A673 (cell line): ENCODE measurements at regions not wholly inside any gene's neighbourhood (a gene's known extent, or its start where the extent isn't known, plus 50 kb on each side); places are given as distances from the start of the nearest gene placed in this dataset.

ENCODE experiments used
- BruUV-seq: library from RNA; stranded (reverse); fragments of 400-500 nt; replicated peaks from 2 replicates; lab custom pipeline; 2021; lab: Mats Ljungman, UMichigan
- CTCF ChIA-PET: fragments of 300-600 bp; sonication (Branson Sonifier 250); formaldehyde crosslinking; loops from one replicate; lab custom pipeline; 2022; ENCODE audit warnings: antibody characterized with exemption; lab: Charles Lee
- POLR2A ChIA-PET: fragments of 300-600 bp; sonication (Branson Sonifier 250); formaldehyde crosslinking; loops from one replicate; lab custom pipeline; 2022; ENCODE audit warnings: antibody characterized with exemption; ENCODE audit not compliant: low non-redundant PET; lab: Charles Lee
- DNase-seq: peaks from one replicate; pipeline ENCODE4 v3.0.0-alpha.2; 2015; ENCODE audit warnings: low spot score
- H3K27ac ChIP-seq: fragments of 200-600 bp; sonication (generic); 2 replicates; pipeline ENCODE4 v1.5.1; 2016; ENCODE audit warnings: mixed run types, low read depth, mild to moderate bottlenecking, mixed read lengths, antibody characterized with exemption, low read length; ENCODE audit not compliant: poor library complexity, severe bottlenecking
- H3K27me3 ChIP-seq: fragments of 200-600 bp; sonication (generic); replicated peaks from 2 replicates; pipeline ENCODE4 v1.6.1; 2017; ENCODE audit warnings: mixed run types, low read depth, mild to moderate bottlenecking, mixed read lengths, antibody characterized with exemption, low read length; ENCODE audit not compliant: insufficient read depth, poor library complexity
- H3K36me3 ChIP-seq: fragments of 200-600 bp; sonication (generic); 2 replicates; pipeline ENCODE4 v1.6.1; 2016; ENCODE audit warnings: mixed run types, mild to moderate bottlenecking, mixed read lengths, antibody characterized with exemption, low read length; ENCODE audit not compliant: insufficient read depth, poor library complexity, severe bottlenecking
- H3K4me1 ChIP-seq: fragments of 200-600 bp; sonication (generic); 2 replicates; pipeline ENCODE4 v1.6.1; 2017; ENCODE audit warnings: mixed run types, mild to moderate bottlenecking, mixed read lengths, antibody characterized with exemption, low read length; ENCODE audit not compliant: insufficient read depth, poor library complexity, severe bottlenecking
- H3K4me3 ChIP-seq: fragments of 200-600 bp; sonication (generic); 2 replicates; pipeline ENCODE4 v1.5.1; 2016; ENCODE audit warnings: low read depth, mixed run types, mild to moderate bottlenecking, mixed read lengths, low read length; ENCODE audit not compliant: poor library complexity, severe bottlenecking
- H3K9me3 ChIP-seq: fragments of 200-600 bp; sonication (generic); 2 replicates; pipeline ENCODE4 v1.6.1; 2016; ENCODE audit warnings: mixed run types, low read depth, mild to moderate bottlenecking, mixed read lengths, antibody characterized with exemption, low read length; ENCODE audit not compliant: poor library complexity, severe bottlenecking
- CTCF ChIP-seq: fragments of 300-800, 200-600 bp; sonication (generic); conservative IDR thresholded peaks from 2 replicates; pipeline ENCODE4 v1.5.1; 2017; ENCODE audit warnings: low read depth, mild to moderate bottlenecking, antibody characterized with exemption, low read length, moderate library complexity, mixed read lengths
- EZH2 ChIP-seq: fragments of 200-600 bp; sonication (generic); IDR thresholded peaks from 2 replicates; pipeline ENCODE4 v1.6.1; 2017; ENCODE audit warnings: borderline replicate concordance, low read depth, mild to moderate bottlenecking, mixed read lengths, antibody characterized with exemption, low read length; ENCODE audit not compliant: poor library complexity, severe bottlenecking
- intact Hi-C: fragments of 100-400 bp; cut with micrococcal nuclease; formaldehyde crosslinking; loops from one replicate; pipeline ENCODE4 v1.10.0; 2022; ENCODE audit not compliant: unreplicated experiment

GRCh38 chr9:113724202-113724601 is 151.9 kb upstream of the ZNF618 start:
- CTCF ChIA-PET, result interaction anchor here (0.6 kb wide), 1 partner anchor 130 kb away, joined by 5 read pairs; no protein-coding TSS in a partner anchor
- TF ChIP-seq EZH2 (no peak), CTCF (no peak)

GRCh38 chr9:113728989-113729388 is 147.1 kb upstream of the ZNF618 start:
- intact Hi-C loops, result no loop called here
- POLR2A ChIA-PET, result no interaction called here
- TF ChIP-seq CTCF (no peak), EZH2 (no peak)
- Histone ChIP-seq H3K27ac (no peak overlapping the region), H3K9me3 (peaks cover 4% of the 10 kb centered on the region), H3K4me1 (no peaks in the 10 kb centered on the region), H3K36me3 (no peaks in the 10 kb centered on the region), H3K27me3 (no peaks in the 10 kb centered on the region), H3K4me3 (no peak overlapping the region)
- BruUV-seq, result no TSS peak
- CTCF ChIA-PET, result no interaction called here
- DNase-seq, result no peak

More at GRCh38 chr9:113724202-113724601, 151.9 kb upstream of the ZNF618 start:
- no peaks in the 10 kb centered on the region for H3K9me3 ChIP-seq
- BruUV-seq, result no TSS peak
- H3K27me3 ChIP-seq, result no peaks in the 10 kb centered on the region
- no peaks in the 10 kb centered on the region for H3K36me3 ChIP-seq
- H3K27ac ChIP-seq, result no peak overlapping the region
- peaks cover 8% of the 10 kb centered on the region for H3K4me1 ChIP-seq
- no peak overlapping the region for H3K4me3 ChIP-seq
- DNase-seq, result no peak
- POLR2A ChIA-PET, result no interaction called here
- intact Hi-C loops, result no loop called here

GRCh38 chr9:113734826-113735225 is 141.3 kb upstream of the ZNF618 start:
- H3K36me3 ChIP-seq, result no peaks in the 10 kb centered on the region
- ChIA-PET CTCF (interaction anchor here (0.6 kb wide), 1 partner anchor 52 kb away, joined by 3 read pairs; no protein-coding TSS in a partner anchor), POLR2A (no interaction called here)
- intact Hi-C loops, result loop anchor here (5.0 to 10.0 kb wide), 2 partner anchors 337 to 560 kb away; no protein-coding TSS in a partner anchor
- DNase-seq, result no peak
- H3K27me3 ChIP-seq, result no peaks in the 10 kb centered on the region
- no peaks in the 10 kb centered on the region for H3K4me1 ChIP-seq
- no peak overlapping the region for H3K4me3 ChIP-seq
- H3K9me3 ChIP-seq, result peaks cover 4% of the 10 kb centered on the region
- TF ChIP-seq CTCF (no peak), EZH2 (no peak)
- no peak overlapping the region for H3K27ac ChIP-seq
- BruUV-seq, result no TSS peak
